ENCODE measurements at regions not wholly inside any gene's neighbourhood (a gene's known extent, or its start where the extent isn't known, plus 50 kb on each side); places are given as distances from the start of the nearest gene placed in this dataset.

DNA sequence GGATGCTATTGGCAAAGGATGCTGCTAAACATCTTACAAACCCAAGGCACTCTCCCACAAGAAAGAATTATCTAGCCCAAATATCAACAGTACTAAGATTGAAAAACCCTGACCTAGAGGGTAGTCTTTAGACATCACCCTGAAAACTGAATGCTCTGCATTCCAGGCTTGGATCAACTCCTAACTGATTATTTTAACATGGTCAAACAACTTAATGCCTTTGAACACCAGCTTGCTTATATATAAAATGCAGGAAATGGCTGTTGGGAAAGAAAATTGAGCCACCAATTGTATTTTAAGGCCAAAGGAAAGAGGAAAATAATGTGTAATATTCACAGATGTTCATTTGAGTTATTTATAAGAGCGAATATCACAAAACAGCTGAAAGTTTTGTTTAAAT is 72.2 kb upstream of the C1orf87 start:
- no peak overlapping the region for H3K27ac Mint-ChIP-seq
- no peak overlapping the region for H3K4me3 Mint-ChIP-seq
- intact Hi-C loops (cut with micrococcal nuclease) = no loop called here
- ChIA-PET POLR2A (no interaction called here), CTCF (no interaction called here)
- TF ChIP-seq, protein P1, sequence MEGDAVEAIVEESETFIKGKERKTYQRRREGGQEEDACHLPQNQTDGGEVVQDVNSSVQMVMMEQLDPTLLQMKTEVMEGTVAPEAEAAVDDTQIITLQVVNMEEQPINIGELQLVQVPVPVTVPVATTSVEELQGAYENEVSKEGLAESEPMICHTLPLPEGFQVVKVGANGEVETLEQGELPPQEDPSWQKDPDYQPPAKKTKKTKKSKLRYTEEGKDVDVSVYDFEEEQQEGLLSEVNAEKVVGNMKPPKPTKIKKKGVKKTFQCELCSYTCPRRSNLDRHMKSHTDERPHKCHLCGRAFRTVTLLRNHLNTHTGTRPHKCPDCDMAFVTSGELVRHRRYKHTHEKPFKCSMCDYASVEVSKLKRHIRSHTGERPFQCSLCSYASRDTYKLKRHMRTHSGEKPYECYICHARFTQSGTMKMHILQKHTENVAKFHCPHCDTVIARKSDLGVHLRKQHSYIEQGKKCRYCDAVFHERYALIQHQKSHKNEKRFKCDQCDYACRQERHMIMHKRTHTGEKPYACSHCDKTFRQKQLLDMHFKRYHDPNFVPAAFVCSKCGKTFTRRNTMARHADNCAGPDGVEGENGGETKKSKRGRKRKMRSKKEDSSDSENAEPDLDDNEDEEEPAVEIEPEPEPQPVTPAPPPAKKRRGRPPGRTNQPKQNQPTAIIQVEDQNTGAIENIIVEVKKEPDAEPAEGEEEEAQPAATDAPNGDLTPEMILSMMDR (IDR thresholded peaks at IDR 0.05) = no peak
- DNase-seq (no peak), ATAC-seq (ENCODE audit: low read depth) (no peak)
- no peaks in the 10 kb centered on the region for H3K9me3 Mint-ChIP-seq
- no peaks in the 10 kb centered on the region for H3K4me1 Mint-ChIP-seq
- no peaks in the 10 kb centered on the region for H3K36me3 Mint-ChIP-seq (ENCODE audit: low read depth)
- H3K27me3 Mint-ChIP-seq = peaks cover under 1% of the 10 kb centered on the region

DNA sequence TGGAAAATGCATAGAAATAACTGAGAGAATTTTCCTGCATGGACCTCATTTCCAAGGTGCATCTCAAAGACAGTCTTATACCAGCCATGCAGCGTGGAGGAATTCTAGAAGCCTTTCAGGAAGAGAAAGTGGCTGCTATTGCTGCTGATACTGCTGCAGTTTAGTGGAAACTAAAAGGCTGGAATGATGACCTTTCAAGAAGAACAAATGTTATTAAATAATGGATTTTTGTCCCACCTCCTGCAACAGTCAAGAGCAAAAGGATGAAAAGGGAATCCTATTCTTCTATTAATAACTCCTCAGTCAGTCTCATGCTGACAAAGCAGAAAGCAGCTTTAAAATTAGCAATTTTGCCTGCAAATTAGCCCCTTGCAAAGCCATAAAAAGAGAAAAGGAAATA is 68.2 kb upstream of the C1orf87 start:
- H3K4me3 Mint-ChIP-seq = no peak overlapping the region
- H3K27ac Mint-ChIP-seq = no peak overlapping the region
- TF ChIP-seq, protein P1 (IDR thresholded peaks at IDR 0.05) = no peak
- ChIA-PET POLR2A (no interaction called here), CTCF (no interaction called here)
- DNase-seq = no peak
- intact Hi-C loops (cut with micrococcal nuclease) = no loop called here
- no peaks in the 10 kb centered on the region for H3K4me1 Mint-ChIP-seq
- H3K27me3 Mint-ChIP-seq = peaks cover 4% of the 10 kb centered on the region
- ATAC-seq (ENCODE audit: low read depth) = no peak
- no peaks in the 10 kb centered on the region for H3K36me3 Mint-ChIP-seq (ENCODE audit: low read depth)
- H3K9me3 Mint-ChIP-seq = no peaks in the 10 kb centered on the region

DNA sequence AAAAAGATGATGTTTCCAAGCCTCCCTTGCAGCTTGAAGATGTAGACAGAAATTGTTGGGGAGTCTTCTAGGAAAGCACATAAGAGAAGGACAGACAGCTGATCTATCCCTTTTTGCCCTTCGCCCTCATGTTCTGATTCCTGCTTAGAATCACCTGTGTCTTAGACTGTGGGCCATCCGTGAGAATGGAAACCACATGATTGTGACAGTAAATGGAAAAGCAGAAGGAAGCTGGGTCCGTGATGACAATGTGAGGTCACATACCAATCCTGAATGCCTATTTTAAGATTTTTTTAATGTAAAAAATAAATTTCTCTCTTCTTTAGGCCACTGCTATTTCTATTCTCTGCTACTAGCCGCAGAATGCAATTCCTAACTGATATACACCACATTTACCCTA is 67.7 kb upstream of the C1orf87 start:
- Mint-ChIP-seq H3K36me3 (ENCODE audit: low read depth) (no peaks in the 10 kb centered on the region), H3K4me1 (no peaks in the 10 kb centered on the region), H3K4me3 (no peak overlapping the region), H3K27ac (no peak overlapping the region), H3K27me3 (peaks cover 4% of the 10 kb centered on the region), H3K9me3 (no peaks in the 10 kb centered on the region)
- DNase-seq (no peak), ATAC-seq (ENCODE audit: low read depth) (no peak)
- TF ChIP-seq, protein P1 (IDR thresholded peaks at IDR 0.05) = no peak
- ChIA-PET POLR2A (no interaction called here), CTCF (no interaction called here)
- intact Hi-C loops (cut with micrococcal nuclease) = no loop called here

DNA sequence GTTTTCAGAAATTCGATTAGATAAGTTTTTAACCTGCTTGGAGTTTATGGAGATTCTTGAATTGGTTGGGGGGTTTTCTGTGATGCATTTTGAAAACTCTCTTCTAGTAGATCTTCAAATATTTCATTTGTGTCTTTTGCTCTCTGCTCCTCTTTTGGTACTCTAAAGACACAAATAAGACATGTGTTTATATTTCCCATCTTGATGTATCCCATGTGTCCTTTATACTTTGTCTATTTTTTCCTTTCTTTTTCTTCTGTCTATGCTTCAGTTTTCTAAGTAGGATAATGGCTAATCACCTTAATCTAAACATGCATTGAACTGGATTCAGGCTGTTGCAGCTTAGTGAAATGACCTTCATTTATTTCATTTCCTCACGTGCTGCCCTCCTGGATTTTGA is 63.8 kb upstream of the C1orf87 start:
- intact Hi-C loops (cut with micrococcal nuclease) = no loop called here
- no peak for DNase-seq
- POLR2A ChIA-PET = no interaction called here

DNA sequence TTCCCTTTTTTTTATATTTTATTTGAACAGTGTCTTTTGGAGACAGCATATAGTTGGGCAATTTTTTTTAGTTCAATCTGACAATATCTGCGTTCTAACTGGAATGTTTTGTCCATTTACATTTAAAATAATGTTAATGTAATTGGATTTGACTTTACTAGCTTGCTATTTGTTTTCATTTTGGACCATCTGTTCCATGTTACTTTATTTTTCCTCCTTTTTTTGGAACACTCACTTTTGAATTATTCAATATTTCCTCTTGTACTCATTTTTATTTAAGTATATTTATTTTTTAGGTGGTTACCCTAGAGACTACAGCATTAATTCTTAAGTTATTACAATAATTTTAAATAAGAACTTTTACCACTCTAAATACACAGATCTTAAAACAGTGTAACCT is 62.8 kb upstream of the C1orf87 start:
- DNase-seq = no peak
- TF ChIP-seq, protein P1 (IDR thresholded peaks at IDR 0.05) = no peak
- intact Hi-C loops (cut with micrococcal nuclease) = no loop called here
- Mint-ChIP-seq H3K4me3 (no peak overlapping the region), H3K9me3 (no peaks in the 10 kb centered on the region), H3K4me1 (no peaks in the 10 kb centered on the region), H3K27me3 (peaks cover 4% of the 10 kb centered on the region), H3K36me3 (ENCODE audit: low read depth) (no peaks in the 10 kb centered on the region), H3K27ac (no peak overlapping the region)
- POLR2A ChIA-PET = no interaction called here
- CTCF ChIA-PET = no interaction called here
- ATAC-seq (ENCODE audit: low read depth) = no peak

More for the DNA sequence above, 63.8 kb upstream of the C1orf87 start:
- ATAC-seq (ENCODE audit: low read depth) = no peak
- H3K36me3 Mint-ChIP-seq (ENCODE audit: low read depth) = no peaks in the 10 kb centered on the region
- H3K27ac Mint-ChIP-seq = no peak overlapping the region
- CTCF ChIA-PET = no interaction called here
- no peaks in the 10 kb centered on the region for H3K4me1 Mint-ChIP-seq
- TF ChIP-seq, protein P1 (IDR thresholded peaks at IDR 0.05) = no peak
- H3K4me3 Mint-ChIP-seq = no peak overlapping the region
- H3K27me3 Mint-ChIP-seq = peaks cover 4% of the 10 kb centered on the region
- H3K9me3 Mint-ChIP-seq = no peaks in the 10 kb centered on the region
